ENCODE measurements at regions not wholly inside any gene's neighbourhood (a gene's known extent, or its start where the extent isn't known, plus 50 kb on each side); places are given as distances from the start of the nearest gene placed in this dataset.

- no peak overlapping the region for H4K8ac ChIP-seq (ENCODE audit: low read depth in 2 of 2, low read length in 2 of 2)
- ChIA-PET CTCF (no interaction called here), POLR2A (ENCODE audit: unreplicated experiment) (no interaction called here)
- no peak overlapping the region for H3K23ac ChIP-seq (ENCODE audit: low read depth, low read length)
- no peak for TF ChIP-seq BHLHE40 (IDR thresholded peaks at IDR 0.05; ENCODE audit: low read depth, low read length)
- TF ChIP-seq ELK1 (IDR thresholded peaks at IDR 0.05; ENCODE audit: borderline replicate concordance, low read depth, low read length): no peak
- TF ChIP-seq CEBPB (IDR thresholded peaks at IDR 0.05; ENCODE audit: low read depth, low read length): no peak
- no peak for TF ChIP-seq RAD21 (IDR thresholded peaks at IDR 0.05; ENCODE audit: low read length)
- no peak for TF ChIP-seq POLR2A (IDR thresholded peaks at IDR 0.05; ENCODE audit: low read depth, low read length)
- TF ChIP-seq NFE2L2 (IDR thresholded peaks at IDR 0.05; ENCODE audit: low read depth, low read length): no peak
- TF ChIP-seq MXI1 (IDR thresholded peaks at IDR 0.05; ENCODE audit: borderline replicate concordance, low read depth, low read length): no peak
- no peak for TF ChIP-seq USF2 (IDR thresholded peaks at IDR 0.05; ENCODE audit: low read depth, low read length)
- TF ChIP-seq RCOR1 (IDR thresholded peaks at IDR 0.05; ENCODE audit: insufficient replicate concordance, low read length): no peak
- TF ChIP-seq FOS (IDR thresholded peaks at IDR 0.05; ENCODE audit: low read depth, low read length): no peak
- TF ChIP-seq MAZ (IDR thresholded peaks at IDR 0.05; ENCODE audit: borderline replicate concordance, low read depth, low read length): no peak
- no peak for TF ChIP-seq MAFK (IDR thresholded peaks at IDR 0.05; ENCODE audit: low read depth, low read length)
- TF ChIP-seq SMC3 (IDR thresholded peaks at IDR 0.05; ENCODE audit: low read depth, low read length): no peak
- no peak for TF ChIP-seq CHD1 (IDR thresholded peaks at IDR 0.05; ENCODE audit: low read depth, low read length)
- no peak for TF ChIP-seq RFX5 (IDR thresholded peaks at IDR 0.05; ENCODE audit: low read depth, low read length)
- TF ChIP-seq CTCF (conservative IDR thresholded peaks at IDR 0.05; ENCODE audit: low read depth, low read length): no peak
- DNase-seq: no peak
- H4K5ac ChIP-seq (ENCODE audit: low read depth, low read length): no peak overlapping the region
- BruUV-seq (replicated peaks): no TSS peak
- H2AK5ac ChIP-seq (ENCODE audit: low read depth, low read length): no peak overlapping the region
- no peak overlapping the region for H3K14ac ChIP-seq (replicated peaks; ENCODE audit: low read depth, low read length)
- intact Hi-C loops (cut with micrococcal nuclease) (no loop called here), in situ Hi-C loops (cut with MboI; ENCODE audit: low sequenced_read_pairs) (no loop called here), dilution Hi-C loops (cut with HindIII; ENCODE audit: low sequenced_read_pairs, unreplicated experiment) (no loop called here)
- H3K18ac ChIP-seq (ENCODE audit: low read depth, low read length): no peak overlapping the region
- no peaks in the 10 kb centered on the region for H3K36me3 ChIP-seq (ENCODE audit: control insufficient read depth, insufficient read depth, low read length)
- no peak overlapping the region for H2AFZ ChIP-seq (replicated peaks; ENCODE audit: low read length, poor library complexity)
- no peak for ATAC-seq (ENCODE audit: low read depth)
- no peaks in the 10 kb centered on the region for H3K27me3 ChIP-seq (ENCODE audit: control insufficient read depth, insufficient read depth, low read length)
- H2BK5ac ChIP-seq (ENCODE audit: low read depth, low read length, poor library complexity, severe bottlenecking): no peak overlapping the region
- H3K79me1 ChIP-seq (ENCODE audit: low read depth in 1 of 2, low read length in 2 of 2): no peaks in the 10 kb centered on the region
- H4K20me1 ChIP-seq (ENCODE audit: insufficient read depth, low read length): no peaks in the 10 kb centered on the region
- H3K4me1 ChIP-seq (ENCODE audit: control insufficient read depth, insufficient read depth, low read length): no peaks in the 10 kb centered on the region
- H3K4me2 ChIP-seq (ENCODE audit: low read depth, low read length): no peak overlapping the region
- H3K56ac ChIP-seq (ENCODE audit: extremely low read depth, insufficient read depth, low read length): no peak overlapping the region
- no peak overlapping the region for H3K4me3 ChIP-seq (ENCODE audit: insufficient read depth, low read depth, low read length)
- no peak overlapping the region for H2BK15ac ChIP-seq (ENCODE audit: low read depth, low read length)
- no peak overlapping the region for H2BK20ac ChIP-seq (ENCODE audit: low read depth, low read length)
- no peaks in the 10 kb centered on the region for H3K9me3 ChIP-seq (ENCODE audit: control insufficient read depth, insufficient read depth, low read length)
- H3K9me1 ChIP-seq (ENCODE audit: insufficient read depth, low read length): no peaks in the 10 kb centered on the region
- no peak overlapping the region for H4K91ac ChIP-seq (ENCODE audit: insufficient read depth, low read depth, low read length)
- H3K4ac ChIP-seq (ENCODE audit: low read depth, low read length): no peak overlapping the region
- no peak overlapping the region for H2BK120ac ChIP-seq (ENCODE audit: low read depth, low read length)
- H3K9ac ChIP-seq (ENCODE audit: low read depth, low read length): no peak overlapping the region
- H2AK9ac ChIP-seq (replicated peaks; ENCODE audit: low read depth, low read length, poor library complexity): no peak overlapping the region
- H3K27ac ChIP-seq (ENCODE audit: insufficient read depth, low read length): no peak overlapping the region
Observed at GRCh38 chr4:45647823-45648222, 476.0 kb downstream of the GABRG1 start.

Measured in IMR-90 (cell line).